OCI-LY3 (cell line): ENCODE measurements at regions not wholly inside any gene's neighbourhood (a gene's known extent, or its start where the extent isn't known, plus 50 kb on each side); places are given as distances from the start of the nearest gene placed in this dataset.

Experiments
- H2AFZ ChIP-seq: fragments of 200-600, 300-600 bp; shearing (Covaris generic); 2 replicates; pipeline ENCODE4 v1.6.0; 2014; ENCODE audit warnings: antibody characterized with exemption, low read depth, low read length
- H3K27ac ChIP-seq: fragments of 200-600, 300-600 bp; sonication (generic); 2 replicates; pipeline ENCODE4 v1.5.1; 2014; ENCODE audit warnings: mild to moderate bottlenecking, low read length, moderate library complexity, mixed read lengths
- H3K27me3 ChIP-seq: fragments of 200-600, 300-600 bp; sonication (generic); 2 replicates; pipeline ENCODE4 v1.6.1; 2014; ENCODE audit warnings: low read depth, low read length, mixed read lengths
- H3K36me3 ChIP-seq: fragments of 200-600, 300-600 bp; sonication (generic); replicated peaks from 2 replicates; pipeline ENCODE3; 2014; ENCODE audit warnings: low read depth, low read length, mixed read lengths
- H3K4me1 ChIP-seq: fragments of 300-600, 200-600 bp; sonication (generic); 2 replicates; pipeline ENCODE4 v1.6.1; 2014; ENCODE audit warnings: low read length, mixed read lengths
- H3K4me2 ChIP-seq: fragments of 200-600, 300-600 bp; sonication (generic); 2 replicates; pipeline ENCODE4 v1.6.1; 2014; ENCODE audit warnings: low read length, mixed read lengths
- H3K4me3 ChIP-seq: fragments of 300-600, 200-600 bp; sonication (generic); 2 replicates; pipeline ENCODE4 v1.5.1; 2014; ENCODE audit warnings: antibody characterized with exemption, mild to moderate bottlenecking, low read length, moderate library complexity
- H3K79me2 ChIP-seq: fragments of 300-600, 200-600 bp; shearing (Covaris generic); 2 replicates; pipeline ENCODE4 v1.6.1; 2014; ENCODE audit warnings: mild to moderate bottlenecking, low read length, mixed read lengths
- H3K9ac ChIP-seq: fragments of 300-600, 200-600 bp; shearing (Covaris generic); 2 replicates; pipeline ENCODE4 v1.6.0; 2014; ENCODE audit warnings: mild to moderate bottlenecking, low read length, moderate library complexity
- H3K9me3 ChIP-seq: fragments of 200-600, 300-600 bp; shearing (Covaris generic); 2 replicates; pipeline ENCODE4 v1.6.1; 2014; ENCODE audit warnings: low read length, mixed read lengths; ENCODE audit not compliant: insufficient read depth
- H4K20me1 ChIP-seq: fragments of 200-600, 300-600 bp; sonication (generic); 2 replicates; pipeline ENCODE4 v1.6.1; 2016; ENCODE audit warnings: low read length, mixed read lengths; ENCODE audit not compliant: insufficient read depth
- EZH2phosphoT487 ChIP-seq: fragments of 200-600 bp; shearing (Covaris generic); IDR thresholded peaks from 2 replicates; pipeline ENCODE4 v1.6.1; 2018; ENCODE audit warnings: antibody characterized with exemption, mixed run types, low read depth
- TF ChIP-seq, protein P1 (sequence below): fragments of 200-600, 300-600 bp; sonication (generic); IDR thresholded peaks from 2 replicates; pipeline ENCODE4 v1.5.1; 2014; ENCODE audit warnings: antibody characterized with exemption, low read length, low read depth

GRCh38 chr4:78706302-78706701, 69.8 kb upstream of the BMP2K start:
- H3K36me3 ChIP-seq: no peaks in the 10 kb centered on the region
- H4K20me1 ChIP-seq: no peaks in the 10 kb centered on the region
- H3K9ac ChIP-seq: no peak overlapping the region
- no peaks in the 10 kb centered on the region for H3K27me3 ChIP-seq
- peaks cover 11% of the 10 kb centered on the region; the same call in 1 of the 2 replicates for H3K9me3 ChIP-seq
- TF ChIP-seq EZH2phosphoT487: no peak
- TF ChIP-seq, protein P1, sequence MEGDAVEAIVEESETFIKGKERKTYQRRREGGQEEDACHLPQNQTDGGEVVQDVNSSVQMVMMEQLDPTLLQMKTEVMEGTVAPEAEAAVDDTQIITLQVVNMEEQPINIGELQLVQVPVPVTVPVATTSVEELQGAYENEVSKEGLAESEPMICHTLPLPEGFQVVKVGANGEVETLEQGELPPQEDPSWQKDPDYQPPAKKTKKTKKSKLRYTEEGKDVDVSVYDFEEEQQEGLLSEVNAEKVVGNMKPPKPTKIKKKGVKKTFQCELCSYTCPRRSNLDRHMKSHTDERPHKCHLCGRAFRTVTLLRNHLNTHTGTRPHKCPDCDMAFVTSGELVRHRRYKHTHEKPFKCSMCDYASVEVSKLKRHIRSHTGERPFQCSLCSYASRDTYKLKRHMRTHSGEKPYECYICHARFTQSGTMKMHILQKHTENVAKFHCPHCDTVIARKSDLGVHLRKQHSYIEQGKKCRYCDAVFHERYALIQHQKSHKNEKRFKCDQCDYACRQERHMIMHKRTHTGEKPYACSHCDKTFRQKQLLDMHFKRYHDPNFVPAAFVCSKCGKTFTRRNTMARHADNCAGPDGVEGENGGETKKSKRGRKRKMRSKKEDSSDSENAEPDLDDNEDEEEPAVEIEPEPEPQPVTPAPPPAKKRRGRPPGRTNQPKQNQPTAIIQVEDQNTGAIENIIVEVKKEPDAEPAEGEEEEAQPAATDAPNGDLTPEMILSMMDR: no peak
- no peak overlapping the region for H2AFZ ChIP-seq
- no peak overlapping the region for H3K27ac ChIP-seq
- no peak overlapping the region for H3K4me3 ChIP-seq
- H3K79me2 ChIP-seq: no peaks in the 10 kb centered on the region
- peaks cover 6% of the 10 kb centered on the region; the same call in 1 of the 2 replicates for H3K4me1 ChIP-seq
- H3K4me2 ChIP-seq: no peak overlapping the region

- H3K79me2 ChIP-seq: no peaks in the 10 kb centered on the region
- H3K27ac ChIP-seq: no peak overlapping the region
- no peak overlapping the region for H3K4me3 ChIP-seq
- H4K20me1 ChIP-seq: no peaks in the 10 kb centered on the region
- no peak overlapping the region for H3K4me2 ChIP-seq
- no peak overlapping the region for H2AFZ ChIP-seq
- H3K9ac ChIP-seq: no peak overlapping the region
- no peaks in the 10 kb centered on the region for H3K27me3 ChIP-seq
- H3K4me1 ChIP-seq: peaks cover 6% of the 10 kb centered on the region; the same call in 1 of the 2 replicates
- H3K36me3 ChIP-seq: no peaks in the 10 kb centered on the region
- peaks cover 11% of the 10 kb centered on the region; the same call in 1 of the 2 replicates for H3K9me3 ChIP-seq
- TF ChIP-seq EZH2phosphoT487: no peak
- TF ChIP-seq, protein P1: no peak
These were observed 68.9 kb upstream of the BMP2K start for GRCh38 chr4:78707268-78707667.

DNA sequence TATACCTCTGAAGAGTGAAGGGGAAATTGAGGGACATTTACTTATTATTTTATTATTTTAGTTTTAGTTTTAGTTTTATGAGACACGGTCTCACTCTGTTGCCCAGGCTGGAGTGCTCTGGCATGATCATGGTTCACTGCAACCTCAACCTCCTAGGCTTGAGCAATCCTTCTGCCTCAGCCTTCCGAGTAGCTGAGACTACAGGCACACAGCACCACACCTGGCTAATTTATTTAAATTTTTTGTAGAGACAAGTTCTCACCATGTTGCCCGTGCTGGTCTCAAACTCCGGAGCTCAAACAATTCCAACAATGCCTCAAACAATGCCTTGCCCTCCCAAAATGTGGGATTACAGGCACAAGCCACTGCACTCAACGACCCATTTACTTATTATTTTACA, 68.4 kb upstream of the BMP2K start:
- Histone ChIP-seq H3K4me3 (no peak overlapping the region), H3K27me3 (no peaks in the 10 kb centered on the region), H3K9ac (no peak overlapping the region), H3K4me2 (no peak overlapping the region), H3K36me3 (no peaks in the 10 kb centered on the region), H2AFZ (no peak overlapping the region), H3K4me1 (peaks cover 6% of the 10 kb centered on the region; the same call in 1 of the 2 replicates), H3K9me3 (peaks cover 7% of the 10 kb centered on the region; the same call in 1 of the 2 replicates), H3K27ac (no peak overlapping the region), H3K79me2 (no peaks in the 10 kb centered on the region), H4K20me1 (no peaks in the 10 kb centered on the region)
- TF ChIP-seq EZH2phosphoT487: no peak
- TF ChIP-seq, protein P1: no peak

GRCh38 chr4:78710536-78710935, 65.6 kb upstream of the BMP2K start:
- peaks cover 6% of the 10 kb centered on the region; the same call in 1 of the 2 replicates for H3K4me1 ChIP-seq
- no peaks in the 10 kb centered on the region for H3K9me3 ChIP-seq
- TF ChIP-seq EZH2phosphoT487: no peak
- TF ChIP-seq, protein P1: no peak
- H3K79me2 ChIP-seq: no peaks in the 10 kb centered on the region
- no peaks in the 10 kb centered on the region for H4K20me1 ChIP-seq
- no peak overlapping the region for H3K27ac ChIP-seq
- H3K4me2 ChIP-seq: no peak overlapping the region
- H3K36me3 ChIP-seq: no peaks in the 10 kb centered on the region
- H3K9ac ChIP-seq: no peak overlapping the region
- no peak overlapping the region for H3K4me3 ChIP-seq
- H3K27me3 ChIP-seq: no peaks in the 10 kb centered on the region
- no peak overlapping the region for H2AFZ ChIP-seq
